GM13976 (cell line): ENCODE measurements at regions not wholly inside any gene's neighbourhood (a gene's known extent, or its start where the extent isn't known, plus 50 kb on each side); places are given as distances from the start of the nearest gene placed in this dataset.
"Not testable (repeated sequence)": the region's sequence is repeated elsewhere in the genome, so short reads cannot be mapped to it uniquely, and the experiment has no call there.

ENCODE experiments used
- DNase-seq: peaks from one replicate; pipeline ENCODE4 v3.0.0; 2012; ENCODE audit warnings: low spot score
- CTCF ChIP-seq: IDR thresholded peaks from 2 replicates; pipeline ENCODE4 v1.5.1; 2012; ENCODE audit warnings: borderline replicate concordance, mild to moderate bottlenecking; ENCODE audit not compliant: insufficient read depth; ENCODE audit errors: extremely low read depth, missing control alignments, control extremely low read depth
- in situ Hi-C: fragments of 300-500 bp; cut with MboI; formaldehyde crosslinking; loops from one replicate; pipeline ENCODE4 v1.12.0; 2022; ENCODE audit warnings: low sequenced_read_pairs, mixed read lengths, inconsistent platforms; ENCODE audit not compliant: unreplicated experiment

- in situ Hi-C loops, result no loop called here
- TF ChIP-seq CTCF, result no peak
- DNase-seq, result no peak
Observed at GRCh38 chrX:43450355-43450754, 205.7 kb upstream of the MAOA start.

- in situ Hi-C loops, DNase-seq: not testable (repeated sequence)
Observed at GRCh38 chrX:43451976-43452686, 204.0 kb upstream of the MAOA start.

GRCh38 chrX:43456063-43456462, 200.0 kb upstream of the MAOA start:
- no peak for TF ChIP-seq CTCF
- DNase-seq, result no peak
- in situ Hi-C loops, result no loop called here

- in situ Hi-C loops, result no loop called here
- no peak for TF ChIP-seq CTCF
- no peak for DNase-seq
Observed at GRCh38 chrX:43456906-43457305, 199.2 kb upstream of the MAOA start.

- no peak for DNase-seq
- no peak for TF ChIP-seq CTCF
- in situ Hi-C loops, result no loop called here
Observed at GRCh38 chrX:43467608-43468234, 188.4 kb upstream of the MAOA start.

GRCh38 chrX:43469391-43470054, 186.6 kb upstream of the MAOA start:
- DNase-seq, result peak; percentile 13
- in situ Hi-C loops, result no loop called here
- TF ChIP-seq CTCF, result no peak

GRCh38 chrX:43474321-43474720, 181.8 kb upstream of the MAOA start:
- no peak for TF ChIP-seq CTCF
- DNase-seq, result no peak
- in situ Hi-C loops, result no loop called here
